HTR-8/SVneo (cell line): ENCODE measurements at regions not wholly inside any gene's neighbourhood (a gene's known extent, or its start where the extent isn't known, plus 50 kb on each side); places are given as distances from the start of the nearest gene placed in this dataset.

Experiments used
- DNase-seq: peaks from one replicate; pipeline ENCODE4 v3.0.0; 2011; ENCODE audit warnings: low spot score, mixed read lengths; ENCODE audit not compliant: insufficient read length
- FAIRE-seq: peaks from 2 replicates; lab custom pipeline; 2011; peaks lifted over from hg19 to GRCh38; lab: Jason Lieb, UNC

DNA sequence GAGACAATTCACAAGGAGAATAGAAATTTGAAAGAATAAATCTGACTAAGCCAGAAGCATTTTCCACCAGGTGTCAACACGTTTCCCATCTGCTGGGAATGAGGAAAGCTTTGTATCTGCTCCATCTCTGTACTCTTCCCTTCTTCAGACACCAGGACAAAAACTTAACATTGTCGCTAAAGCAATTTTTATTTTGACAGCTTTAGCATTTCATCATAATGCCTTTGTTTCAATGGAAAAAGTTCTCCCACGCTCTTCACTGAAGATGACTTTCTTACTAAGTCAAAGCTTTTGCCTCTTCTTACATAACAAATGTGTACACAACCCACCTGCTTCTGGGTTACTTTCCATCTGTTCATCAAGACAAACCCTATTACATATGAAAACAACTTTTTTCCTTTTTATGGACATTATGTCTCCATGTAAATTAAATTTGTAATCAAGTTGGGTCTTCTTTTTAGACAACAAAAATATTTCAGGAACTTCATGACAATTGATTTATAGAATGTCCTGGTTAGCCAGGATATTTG, 141.7 kb upstream of the GUCY1A1 start:
- DNase-seq (no peak), FAIRE-seq (no peak)

- DNase-seq (no peak), FAIRE-seq (no peak)
Observed at GRCh38 chr4:155523358-155523757, 143.3 kb upstream of the GUCY1A1 start.

GRCh38 chr4:155522201-155522600, 144.4 kb upstream of the GUCY1A1 start:
- DNase-seq (no peak), FAIRE-seq (no peak)

DNA sequence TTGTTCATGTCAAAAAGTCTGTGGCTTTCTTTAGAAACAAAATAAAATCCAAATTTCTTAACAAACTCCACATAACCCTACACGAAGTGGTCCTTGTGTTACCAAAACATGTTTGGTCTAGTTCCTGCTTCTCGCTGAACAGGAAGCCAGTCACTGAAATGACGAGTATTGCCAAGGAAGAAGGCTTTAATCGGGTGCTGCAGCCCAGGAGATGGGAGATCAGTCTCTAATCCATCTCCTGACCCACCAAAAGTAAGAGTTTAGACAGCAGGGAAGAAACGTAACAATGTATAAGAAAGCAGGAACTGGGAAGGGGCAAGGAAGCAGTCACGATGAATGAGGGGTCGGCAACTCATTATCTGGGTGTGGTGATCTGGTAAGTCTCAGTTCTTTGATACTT, 144.6 kb upstream of the MAP9 start:
- FAIRE-seq (no peak), DNase-seq (no peak)

- no peak for DNase-seq
- FAIRE-seq = no peak
Observed at GRCh38 chr4:155515444-155516075, 138.8 kb upstream of the MAP9 start.

GRCh38 chr4:155514628-155515027, 137.9 kb upstream of the MAP9 start:
- DNase-seq (no peak), FAIRE-seq (no peak)

DNA sequence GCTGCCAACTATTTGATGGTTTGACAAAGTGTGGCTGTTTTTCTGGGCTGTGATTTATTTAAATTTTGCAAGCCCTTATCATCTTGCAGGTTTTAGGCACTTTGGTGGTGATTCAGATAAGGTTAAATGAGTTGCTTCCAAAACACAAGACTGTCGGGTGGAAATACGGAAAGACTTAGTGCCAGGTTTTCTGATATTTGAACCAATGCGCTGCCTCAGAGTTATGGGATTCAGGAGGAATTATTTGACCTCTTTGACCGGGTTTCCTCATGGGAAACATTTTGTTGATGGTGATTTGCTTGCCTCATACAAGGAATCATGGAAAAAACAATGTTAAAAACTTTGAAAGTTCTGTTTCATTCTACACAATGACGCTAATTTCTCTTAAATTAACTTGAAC, 136.1 kb upstream of the MAP9 start:
- DNase-seq (no peak), FAIRE-seq (no peak)

DNA sequence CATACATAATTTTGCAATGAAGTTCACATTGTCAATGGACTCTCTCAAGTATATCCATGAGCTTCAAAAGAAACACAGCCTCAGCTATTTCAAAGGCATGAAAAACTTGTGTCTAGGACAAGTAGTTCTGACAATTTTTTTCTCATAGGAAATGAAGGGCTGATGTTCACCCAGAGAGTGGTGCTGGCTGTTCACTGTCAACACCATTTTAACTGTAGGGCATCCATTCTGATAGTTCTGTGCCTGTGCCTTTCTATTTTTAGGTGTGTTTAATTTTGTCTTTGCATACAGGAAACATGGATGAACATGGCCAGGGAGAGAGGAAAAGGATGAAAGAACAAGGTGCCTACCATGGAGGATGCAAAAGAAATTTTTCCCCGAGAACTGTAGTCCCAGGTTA, 135.3 kb upstream of the MAP9 start:
- DNase-seq = no peak
- FAIRE-seq = no peak

DNA sequence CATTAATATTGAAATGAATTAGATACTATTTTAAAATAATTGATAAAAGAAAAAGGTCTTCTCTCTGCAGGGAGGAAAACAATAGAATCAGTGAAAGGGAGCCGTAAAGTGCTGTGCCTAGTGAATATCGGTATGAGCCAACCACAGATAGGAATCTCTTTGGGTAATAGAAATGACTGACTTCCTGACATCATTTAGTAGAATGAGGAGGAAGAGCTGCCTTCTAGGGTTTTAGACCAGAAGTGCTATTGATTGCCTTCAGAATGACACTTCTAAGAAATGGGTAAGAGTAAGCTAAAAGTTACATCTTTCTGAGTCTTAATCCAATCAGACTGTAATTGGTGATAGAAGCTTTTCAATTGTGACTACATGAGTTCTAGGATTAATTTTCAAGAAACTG, 134.0 kb upstream of the MAP9 start:
- FAIRE-seq = no peak
- DNase-seq = no peak

- DNase-seq (no peak), FAIRE-seq (no peak)
Observed at GRCh38 chr4:155509555-155509954, 132.8 kb upstream of the MAP9 start.

DNA sequence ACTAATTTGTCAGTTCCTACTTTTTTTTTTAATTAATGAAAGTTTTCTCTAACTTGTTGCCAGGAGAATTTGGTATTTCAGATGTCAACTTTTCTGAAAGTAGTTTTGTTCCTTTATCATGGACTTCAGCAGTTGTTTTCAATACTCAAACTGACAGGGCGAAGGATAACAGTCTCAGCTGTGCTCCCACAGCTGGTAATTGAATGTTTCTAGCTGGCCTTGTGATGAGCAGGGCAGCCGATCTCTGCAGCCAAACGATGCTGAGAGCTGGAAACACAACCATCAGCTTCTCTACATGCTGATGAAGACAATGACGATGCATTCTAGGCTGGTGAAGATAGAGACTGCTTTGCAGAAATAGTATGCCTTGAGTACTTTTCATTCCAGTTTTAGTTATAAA, 130.0 kb upstream of the MAP9 start:
- FAIRE-seq (no peak), DNase-seq (no peak)

- FAIRE-seq (no peak), DNase-seq (no peak)
Observed at GRCh38 chr4:155505321-155505720, 128.6 kb upstream of the MAP9 start.

DNA sequence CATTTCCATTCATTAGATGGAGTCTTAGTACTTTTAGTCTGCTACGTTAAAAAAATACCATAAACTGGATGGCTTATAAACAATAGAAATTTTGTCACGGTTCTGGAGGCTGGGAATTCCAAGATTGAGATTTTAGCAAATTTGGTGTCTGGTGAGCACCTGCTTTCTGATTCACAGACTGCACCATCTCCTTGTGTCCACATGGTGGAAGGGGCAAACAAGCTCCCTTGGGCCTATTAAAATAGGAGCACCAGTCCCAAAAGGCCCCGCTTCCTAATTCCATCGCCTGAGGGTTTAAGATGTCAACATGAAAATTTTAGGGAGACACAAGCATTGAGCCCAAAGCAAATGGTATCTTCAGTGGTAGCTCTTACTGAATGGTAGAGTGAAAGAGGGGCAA, 120.5 kb upstream of the MAP9 start:
- DNase-seq (no peak), FAIRE-seq (no peak)

DNA sequence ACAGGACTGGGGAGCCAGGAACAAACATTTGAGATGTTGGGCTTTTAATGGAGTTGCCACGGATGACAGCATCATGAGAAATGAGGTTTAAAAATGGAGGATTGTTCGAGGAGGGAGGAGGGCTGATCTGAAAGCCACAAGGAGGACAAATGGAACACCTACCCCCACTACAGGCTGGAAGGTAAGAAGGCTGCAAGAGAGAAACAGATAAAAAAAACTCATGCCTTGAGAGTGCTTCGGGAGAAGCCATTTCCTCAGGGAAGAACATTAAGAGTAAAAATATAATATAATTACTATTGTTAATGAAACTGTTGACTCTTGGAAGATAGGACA, 119.5 kb upstream of the MAP9 start:
- no peak for FAIRE-seq

DNA sequence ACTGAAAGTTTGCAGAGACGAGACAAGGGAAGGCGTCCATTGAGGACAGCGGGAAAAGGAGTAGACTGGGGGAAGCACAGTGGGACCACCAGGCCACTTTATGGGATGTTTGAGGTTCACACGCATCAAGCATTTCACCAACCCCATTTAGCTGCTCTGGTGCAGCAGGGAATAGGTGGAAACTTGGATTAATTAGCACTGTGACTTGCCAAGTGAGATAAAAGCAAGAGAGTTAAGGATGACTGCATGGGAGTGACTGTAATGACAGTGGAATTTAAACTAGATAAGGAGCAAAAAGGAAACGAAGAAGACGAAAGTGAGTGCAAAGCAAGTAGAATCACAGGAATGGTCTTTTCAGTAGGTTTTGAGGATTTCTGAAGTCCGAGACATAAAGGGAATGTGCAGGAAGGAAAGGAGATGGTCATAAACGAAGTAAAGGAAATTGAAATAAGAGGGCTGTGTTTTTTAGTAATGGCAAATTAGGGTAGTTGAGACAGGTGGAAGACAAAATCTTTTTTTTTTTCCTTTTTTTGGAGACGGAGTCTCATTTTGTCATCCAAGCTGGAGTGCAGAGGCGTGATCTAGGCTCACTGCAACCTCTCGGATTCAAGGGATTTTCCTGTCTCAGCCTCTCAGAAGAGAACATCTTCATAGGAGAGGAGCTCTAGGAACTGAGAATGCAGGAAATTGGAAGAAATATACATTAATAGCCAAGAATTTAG, 119.0 kb upstream of the MAP9 start:
- FAIRE-seq = no peak
- DNase-seq = no peak

More for the DNA sequence above, 119.5 kb upstream of the MAP9 start:
- DNase-seq = no peak

DNA sequence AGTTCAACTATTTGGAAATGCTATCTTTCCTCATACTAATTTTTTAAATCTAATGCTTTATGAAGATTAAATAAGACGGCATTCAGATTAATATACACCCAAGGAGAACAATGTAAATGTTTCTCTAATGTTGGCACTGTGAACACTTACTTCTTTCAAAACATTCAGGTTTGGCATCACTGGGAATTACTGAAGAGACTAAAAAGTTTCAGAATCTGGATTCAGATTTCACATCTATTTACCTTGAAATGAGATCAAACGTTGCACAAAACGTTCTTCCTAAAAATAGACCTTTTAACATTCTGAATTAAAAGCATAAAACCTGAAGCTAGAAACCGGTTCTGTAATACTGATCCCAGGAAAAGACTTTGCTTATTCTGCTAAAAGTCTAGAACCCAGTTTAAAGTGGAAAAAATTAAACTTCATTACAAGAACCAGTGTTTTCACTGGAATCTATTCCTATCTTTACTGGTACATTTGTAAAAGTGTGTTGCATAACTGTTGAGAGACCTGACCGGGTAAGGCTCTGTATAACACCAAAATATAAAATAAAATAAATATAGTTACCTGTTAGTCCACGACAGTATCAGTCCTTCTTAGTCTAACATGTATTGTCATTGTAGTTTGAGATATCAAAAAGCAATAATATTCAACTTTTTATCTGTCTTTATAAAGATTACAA, 117.4 kb upstream of the MAP9 start:
- FAIRE-seq (no peak), DNase-seq (no peak)

- FAIRE-seq (no peak), DNase-seq (no peak)
Observed at GRCh38 chr4:155491336-155492120, 114.8 kb upstream of the MAP9 start.

- FAIRE-seq (no peak), DNase-seq (no peak)
Observed at GRCh38 chr4:155489271-155489670, 112.5 kb upstream of the MAP9 start.

DNA sequence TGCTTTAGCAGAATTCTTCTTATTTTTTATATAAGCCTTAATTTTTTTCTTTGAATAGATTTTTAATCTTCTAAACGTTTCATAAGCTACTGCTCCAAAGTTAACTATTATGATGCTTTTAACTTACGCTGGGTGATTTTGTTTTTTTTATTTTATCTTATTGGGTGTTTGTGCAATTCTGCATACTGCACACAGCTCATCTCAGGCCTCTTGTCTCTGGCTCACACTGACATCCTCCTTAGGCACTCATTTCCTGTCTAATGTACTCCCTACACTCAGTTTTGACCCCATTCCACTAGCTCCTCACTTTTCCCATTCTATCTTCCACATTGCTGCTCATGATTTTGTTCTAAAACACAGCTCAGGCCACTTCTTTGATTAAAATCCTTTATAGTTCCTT, 111.9 kb upstream of the MAP9 start:
- no peak for FAIRE-seq

GRCh38 chr4:155487210-155487609, 110.4 kb upstream of the MAP9 start:
- DNase-seq = no peak
- FAIRE-seq = no peak

More for the DNA sequence above, 111.9 kb upstream of the MAP9 start:
- DNase-seq = no peak

DNA sequence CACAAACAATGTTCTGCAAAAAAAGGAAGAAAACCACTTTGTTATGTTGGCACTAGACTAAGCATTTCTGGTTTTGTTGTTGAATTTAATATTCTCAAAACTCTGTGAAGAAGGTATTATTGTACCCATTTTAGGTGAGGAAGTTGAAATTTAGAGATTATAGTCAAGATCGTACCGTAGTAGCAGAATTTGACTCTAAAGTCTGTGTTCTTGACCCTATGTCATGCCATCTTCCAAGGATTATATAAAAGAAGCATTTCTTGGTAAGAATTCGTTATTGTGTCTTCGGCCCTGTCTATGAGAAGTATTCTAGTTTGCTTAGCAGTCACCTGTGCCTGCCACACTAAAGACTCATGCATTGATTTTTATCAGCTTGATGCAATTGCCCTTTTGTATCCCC, 104.4 kb upstream of the MAP9 start:
- no peak for DNase-seq
- FAIRE-seq = no peak
